PFSK-1 (cell line): ENCODE measurements at regions not wholly inside any gene's neighbourhood (a gene's known extent, or its start where the extent isn't known, plus 50 kb on each side); places are given as distances from the start of the nearest gene placed in this dataset.

Experiments
- FOXP2 ChIP-seq: optimal IDR thresholded peaks from 2 replicates; pipeline ENCODE3; 2011; ENCODE audit warnings: borderline replicate concordance, control low read depth, inconsistent platforms; ENCODE audit not compliant: insufficient read depth; ENCODE audit errors: extremely low read length, extremely low read depth
- POLR2AphosphoS5 ChIP-seq: IDR thresholded peaks from 2 replicates; pipeline ENCODE4 v1.6.1; 2012; ENCODE audit warnings: low read depth, mild to moderate bottlenecking, control low read depth, low read length, moderate library complexity
- REST ChIP-seq, 2 experiments: IDR thresholded peaks; 2 replicates each; pipeline versions ENCODE4 v1.6.1 to v1.8.0; 2011 to 2012; ENCODE audit warnings: low read depth in 2 of 2, low read length in 2 of 2, control low read depth in 1 of 2, inconsistent platforms in 1 of 2, mild to moderate bottlenecking in 1 of 2, moderate library complexity in 1 of 2; ENCODE audit not compliant: insufficient read depth in 1 of 2
- SIN3A ChIP-seq: IDR thresholded peaks from 2 replicates; pipeline ENCODE4 v1.6.1; 2012; ENCODE audit warnings: mild to moderate bottlenecking, low read length, moderate library complexity, borderline replicate concordance; ENCODE audit not compliant: insufficient read depth
- TAF1 ChIP-seq: IDR thresholded peaks from 2 replicates; pipeline ENCODE4 v1.6.1; 2012; ENCODE audit warnings: low read length, control low read depth, borderline replicate concordance; ENCODE audit not compliant: insufficient read depth

- TF ChIP-seq REST (IDR thresholded peaks at IDR 0.05; ENCODE audit: insufficient read depth in 1 of 2, low read depth in 2 of 2, low read length in 2 of 2) (no peak), FOXP2 (no peak), POLR2AphosphoS5 (no peak), TAF1 (no peak), SIN3A (no peak)
Observed at GRCh38 chr7:156039194-156039593, 226.9 kb upstream of the SHH start.

GRCh38 chr7:156038345-156038744 lies 226.1 kb upstream of the SHH start:
- no peak for TF ChIP-seq FOXP2
- peak in 1 of 2 experiments; percentile 55; a peak in 2 of 4 replicates for TF ChIP-seq REST (IDR thresholded peaks at IDR 0.05; ENCODE audit: insufficient read depth in 1 of 2, low read depth in 2 of 2, low read length in 2 of 2)
- no peak for TF ChIP-seq POLR2AphosphoS5

- TF ChIP-seq TAF1 = no peak
Observed at GRCh38 chr7:156036153-156036552, 223.9 kb upstream of the SHH start.

- TF ChIP-seq TAF1 (no peak), POLR2AphosphoS5 (no peak), SIN3A (no peak), FOXP2 (no peak), REST (IDR thresholded peaks at IDR 0.05; ENCODE audit: insufficient read depth in 1 of 2, low read depth in 2 of 2, low read length in 2 of 2) (no peak)
Observed at GRCh38 chr7:156034397-156034796, 222.1 kb upstream of the SHH start.

- no peak for TF ChIP-seq REST (IDR thresholded peaks at IDR 0.05; ENCODE audit: insufficient read depth in 1 of 2, low read depth in 2 of 2, low read length in 2 of 2)
- TF ChIP-seq SIN3A = no peak
- TF ChIP-seq FOXP2 = no peak
- TF ChIP-seq POLR2AphosphoS5 = no peak
- TF ChIP-seq TAF1 = no peak
Observed at GRCh38 chr7:156032973-156033372, 220.7 kb upstream of the SHH start.
